HuH-7 (cell line): ENCODE measurements at regions not wholly inside any gene's neighbourhood (a gene's known extent, or its start where the extent isn't known, plus 50 kb on each side); places are given as distances from the start of the nearest gene placed in this dataset.

Experiments
- DNase-seq: peaks from one replicate; pipeline ENCODE4 v3.0.0; 2011; ENCODE audit warnings: low spot score

GRCh38 chr13:109644069-109644750 is 142.2 kb downstream of the IRS2 start:
- DNase-seq: no peak

GRCh38 chr13:109642358-109642757 is 144.0 kb downstream of the IRS2 start:
- DNase-seq: no peak

- DNase-seq: no peak
These were observed 149.6 kb downstream of the IRS2 start for GRCh38 chr13:109636736-109637135.

GRCh38 chr13:109631069-109631468 is 155.3 kb downstream of the IRS2 start:
- DNase-seq: no peak

GRCh38 chr13:109630271-109630670 is 156.1 kb downstream of the IRS2 start:
- no peak for DNase-seq

GRCh38 chr13:109629737-109630136 is 156.6 kb downstream of the IRS2 start:
- DNase-seq: no peak

GRCh38 chr13:109628251-109628699 is 158.1 kb downstream of the IRS2 start:
- DNase-seq: no peak

GRCh38 chr13:109627649-109628048 is 158.7 kb downstream of the IRS2 start:
- no peak for DNase-seq

GRCh38 chr13:109626386-109627171 is 159.8 kb downstream of the IRS2 start:
- no peak for DNase-seq

- no peak for DNase-seq
These were observed 161.2 kb downstream of the IRS2 start for GRCh38 chr13:109625156-109625555.

GRCh38 chr13:109622006-109622405 is 164.4 kb downstream of the IRS2 start:
- no peak for DNase-seq

- no peak for DNase-seq
These were observed 170.5 kb downstream of the IRS2 start for GRCh38 chr13:109615721-109616420.

- DNase-seq: no peak
These were observed 174.3 kb downstream of the IRS2 start for GRCh38 chr13:109611912-109612691.

- no peak for DNase-seq
These were observed 175.9 kb downstream of the IRS2 start for GRCh38 chr13:109610517-109610916.

GRCh38 chr13:109608503-109608902 is 177.9 kb downstream of the IRS2 start:
- DNase-seq: no peak

- no peak for DNase-seq
These were observed 178.3 kb downstream of the IRS2 start for GRCh38 chr13:109608059-109608458.

GRCh38 chr13:109606520-109606919 is 179.9 kb downstream of the IRS2 start:
- DNase-seq: no peak

- no peak for DNase-seq
These were observed 180.5 kb downstream of the IRS2 start for GRCh38 chr13:109605846-109606245.

GRCh38 chr13:109604894-109605293 is 181.5 kb downstream of the IRS2 start:
- DNase-seq: no peak

- DNase-seq: no peak
These were observed 184.0 kb downstream of the IRS2 start for GRCh38 chr13:109602356-109602755.

GRCh38 chr13:109599901-109600657 is 186.3 kb downstream of the IRS2 start:
- no peak for DNase-seq
